ENCODE measurements at regions not wholly inside any gene's neighbourhood (a gene's known extent, or its start where the extent isn't known, plus 50 kb on each side); places are given as distances from the start of the nearest gene placed in this dataset.

- Histone ChIP-seq H3K9me3 (ENCODE audit: control insufficient read depth, insufficient read depth, low read length) (no peaks in the 10 kb centered on the region), H3K4me1 (ENCODE audit: control insufficient read depth, insufficient read depth, low read length) (no peaks in the 10 kb centered on the region), H3K27ac (ENCODE audit: low read length) (no peak overlapping the region), H3K4me3 (ENCODE audit: low read length) (no peak overlapping the region), H3K36me3 (ENCODE audit: control insufficient read depth, insufficient read depth, low read length) (no peaks in the 10 kb centered on the region), H3K27me3 (ENCODE audit: control insufficient read depth, insufficient read depth, low read length) (no peaks in the 10 kb centered on the region)
- no peak for TF ChIP-seq CTCF (IDR thresholded peaks at IDR 0.05)
- 71% methylated on average over 5 of the region's 5 CpGs for whole genome bisulfite sequencing (ENCODE audit: insufficient coverage)
- Mint-ChIP-seq H3K27me3 (ENCODE audit: low read depth in 2 of 2) (peaks cover 0 to 9% of the 10 kb centered on the region in 2 donors), H3K4me1 (no peaks in the 10 kb centered on the region), H3K4me3 (no peak overlapping the region), H3K36me3 (no peaks in the 10 kb centered on the region), H3K9me3 (no peaks in the 10 kb centered on the region), H3K27ac (no peak overlapping the region)
- intact Hi-C loops (cut with micrococcal nuclease), result no loop called here
- ATAC-seq (no peak), DNase-seq (no peak)
Measured at GRCh38 chr11:115695677-115696364, 191.6 kb upstream of the CADM1 start.

- Histone ChIP-seq H3K27ac (ENCODE audit: low read length) (no peak overlapping the region), H3K4me3 (ENCODE audit: low read length) (no peak overlapping the region), H3K4me1 (ENCODE audit: control insufficient read depth, insufficient read depth, low read length) (no peaks in the 10 kb centered on the region), H3K9me3 (ENCODE audit: control insufficient read depth, insufficient read depth, low read length) (no peaks in the 10 kb centered on the region), H3K27me3 (ENCODE audit: control insufficient read depth, insufficient read depth, low read length) (no peaks in the 10 kb centered on the region), H3K36me3 (ENCODE audit: control insufficient read depth, insufficient read depth, low read length) (no peaks in the 10 kb centered on the region)
- Mint-ChIP-seq H3K27me3 (ENCODE audit: low read depth in 2 of 2) (peaks cover 0 to 9% of the 10 kb centered on the region in 2 donors), H3K9me3 (no peaks in the 10 kb centered on the region), H3K4me1 (no peaks in the 10 kb centered on the region), H3K36me3 (no peaks in the 10 kb centered on the region), H3K4me3 (no peak overlapping the region), H3K27ac (no peak overlapping the region)
- WGBS (ENCODE audit: insufficient coverage), result 81% methylated on average over 3 of the region's 3 CpGs
- TF ChIP-seq CTCF (IDR thresholded peaks at IDR 0.05), result no peak
- ATAC-seq (no peak), DNase-seq (no peak)
- intact Hi-C loops (cut with micrococcal nuclease), result no loop called here
Measured at GRCh38 chr11:115693002-115693401, 188.8 kb upstream of the CADM1 start.

GRCh38 chr11:115691030-115691429, 186.8 kb upstream of the CADM1 start:
- Histone ChIP-seq H3K4me3 (ENCODE audit: low read length) (no peak overlapping the region), H3K4me1 (ENCODE audit: control insufficient read depth, insufficient read depth, low read length) (no peaks in the 10 kb centered on the region), H3K27me3 (ENCODE audit: control insufficient read depth, insufficient read depth, low read length) (no peaks in the 10 kb centered on the region), H3K27ac (ENCODE audit: low read length) (no peak overlapping the region), H3K36me3 (ENCODE audit: control insufficient read depth, insufficient read depth, low read length) (no peaks in the 10 kb centered on the region), H3K9me3 (ENCODE audit: control insufficient read depth, insufficient read depth, low read length) (no peaks in the 10 kb centered on the region)
- Mint-ChIP-seq H3K4me1 (no peaks in the 10 kb centered on the region), H3K4me3 (no peak overlapping the region), H3K9me3 (peaks cover 0 to 5% of the 10 kb centered on the region in 2 donors), H3K36me3 (no peaks in the 10 kb centered on the region), H3K27ac (no peak overlapping the region), H3K27me3 (ENCODE audit: low read depth in 2 of 2) (peaks cover 0 to 12% of the 10 kb centered on the region in 2 donors)
- no peak for TF ChIP-seq CTCF (IDR thresholded peaks at IDR 0.05)
- DNase-seq (no peak), ATAC-seq (no peak)
- intact Hi-C loops (cut with micrococcal nuclease), result no loop called here
- WGBS (ENCODE audit: insufficient coverage), result 97% methylated on average over 3 of the region's 3 CpGs

- H3K9me3 Mint-ChIP-seq, result peaks cover 3 to 11% of the 10 kb centered on the region in 2 donors
- Histone ChIP-seq H3K36me3 (ENCODE audit: control insufficient read depth, insufficient read depth, low read length) (no peaks in the 10 kb centered on the region), H3K4me1 (ENCODE audit: control insufficient read depth, insufficient read depth, low read length) (no peaks in the 10 kb centered on the region), H3K4me3 (ENCODE audit: low read length) (no peak overlapping the region), H3K27ac (ENCODE audit: low read length) (no peak overlapping the region), H3K9me3 (ENCODE audit: control insufficient read depth, insufficient read depth, low read length) (no peaks in the 10 kb centered on the region), H3K27me3 (ENCODE audit: control insufficient read depth, insufficient read depth, low read length) (no peaks in the 10 kb centered on the region)
- no peak for TF ChIP-seq CTCF (IDR thresholded peaks at IDR 0.05)
- H3K4me3 Mint-ChIP-seq, result no peak overlapping the region
- H3K27me3 Mint-ChIP-seq (ENCODE audit: low read depth in 2 of 2), result peaks cover 0 to 7% of the 10 kb centered on the region in 2 donors
- no peaks in the 10 kb centered on the region for H3K36me3 Mint-ChIP-seq
- ATAC-seq (no peak), DNase-seq (no peak)
- no peaks in the 10 kb centered on the region for H3K4me1 Mint-ChIP-seq
- intact Hi-C loops (cut with micrococcal nuclease), result no loop called here
- H3K27ac Mint-ChIP-seq, result no peak overlapping the region
- WGBS (ENCODE audit: insufficient coverage), result 49% methylated on average over 5 of the region's 5 CpGs
Measured at GRCh38 chr11:115687934-115688333, 183.7 kb upstream of the CADM1 start.
